Caco-2 (cell line): ENCODE measurements at regions not wholly inside any gene's neighbourhood (a gene's known extent, or its start where the extent isn't known, plus 50 kb on each side); places are given as distances from the start of the nearest gene placed in this dataset.
"Not testable (repeated sequence)": the region's sequence is repeated elsewhere in the genome, so short reads cannot be mapped to it uniquely, and the experiment has no call there.

Source experiments
- BruUV-seq: library from RNA; stranded (reverse); fragments of 400-500 nt; replicated peaks from 2 replicates; lab custom pipeline; 2021; lab: Mats Ljungman, UMichigan
- CTCF ChIA-PET: fragments of 300-600 bp; sonication (Branson Sonifier 250); formaldehyde crosslinking; loops from one replicate; lab custom pipeline; 2022; ENCODE audit warnings: antibody characterized with exemption; lab: Charles Lee
- POLR2A ChIA-PET: fragments of 300-600 bp; sonication (Branson Sonifier 250); formaldehyde crosslinking; loops from one replicate; lab custom pipeline; 2022; ENCODE audit warnings: antibody characterized with exemption; lab: Charles Lee
- DNase-seq, 2 experiments: peaks; one replicate each; pipeline versions ENCODE4 v3.0.0 to v3.0.0-alpha.2; 2020 to 2022
- H3K27me3 ChIP-seq: replicated peaks from 2 replicates; pipeline ENCODE4 v1.6.0; 2011; ENCODE audit warnings: low read length; ENCODE audit not compliant: control insufficient read depth, insufficient read depth
- H3K36me3 ChIP-seq: 2 replicates; pipeline ENCODE4 v1.5.1; 2011; ENCODE audit warnings: low read length; ENCODE audit not compliant: control insufficient read depth, insufficient read depth
- H3K4me1 ChIP-seq: fragments of 250-450 bp; sonication (Bioruptor Pico); 2 replicates; pipeline ENCODE4 v1.5.1; 2020; ENCODE audit warnings: mild to moderate bottlenecking
- H3K4me3 ChIP-seq: 2 replicates; pipeline ENCODE4 v1.5.1; 2011; ENCODE audit warnings: low read depth, mild to moderate bottlenecking, control low read depth, low read length
- H3K9me3 ChIP-seq: fragments of 250-450 bp; sonication (Bioruptor Pico); 2 replicates; pipeline ENCODE4 v1.5.1; 2020; ENCODE audit warnings: mild to moderate bottlenecking, moderate library complexity
- H3K27ac Mint-ChIP-seq: one replicate; pipeline ENCODE4 v1.8.0; 2022; ENCODE audit warnings: mixed read lengths; ENCODE audit not compliant: unreplicated experiment
- H3K27me3 Mint-ChIP-seq: one replicate; pipeline ENCODE4 v1.8.0; 2022; ENCODE audit warnings: mixed read lengths; ENCODE audit not compliant: insufficient read depth, unreplicated experiment
- H3K36me3 Mint-ChIP-seq: one replicate; pipeline ENCODE4 v1.8.0; 2022; ENCODE audit warnings: mild to moderate bottlenecking, mixed read lengths; ENCODE audit not compliant: insufficient read depth, unreplicated experiment
- H3K4me1 Mint-ChIP-seq: one replicate; pipeline ENCODE4 v1.8.0; 2022; ENCODE audit warnings: low read depth, mixed read lengths; ENCODE audit not compliant: unreplicated experiment
- H3K4me3 Mint-ChIP-seq: one replicate; pipeline ENCODE4 v1.8.0; 2022; ENCODE audit warnings: mild to moderate bottlenecking, moderate library complexity, mixed read lengths; ENCODE audit not compliant: unreplicated experiment
- H3K9me3 Mint-ChIP-seq: one replicate; pipeline ENCODE4 v1.8.0; 2022; ENCODE audit warnings: mixed read lengths; ENCODE audit not compliant: unreplicated experiment
- CTCF ChIP-seq, 2 experiments: fragments of 200-600 bp in 1 of 2; IDR thresholded peaks; 1 replicate in 1 of 2; 2 replicates in 1 of 2; pipeline versions ENCODE4 v1.5.1 to v1.8.0; 2011 to 2022; ENCODE audit warnings: antibody characterized with exemption in 1 of 2, control low read depth in 1 of 2, inconsistent platforms in 1 of 2, low read depth in 1 of 2, low read length in 1 of 2, mild to moderate bottlenecking in 1 of 2, moderate library complexity in 1 of 2; ENCODE audit not compliant: insufficient read depth in 1 of 2, severe bottlenecking in 1 of 2, unreplicated experiment in 1 of 2
- intact Hi-C: fragments of 100-400 bp; cut with micrococcal nuclease; formaldehyde crosslinking; loops from one replicate; pipeline ENCODE4 v1.10.0; 2022; ENCODE audit not compliant: unreplicated experiment

GRCh38 chr10:30727524-30727923 is 98.0 kb upstream of the LYZL2 start:
- ChIA-PET CTCF (no interaction called here), POLR2A (no interaction called here)
- H3K4me1 Mint-ChIP-seq: no peaks in the 10 kb centered on the region
- Histone ChIP-seq H3K36me3 (no peaks in the 10 kb centered on the region), H3K27me3 (no peaks in the 10 kb centered on the region), H3K4me3 (no peak overlapping the region), H3K9me3 (no peaks in the 10 kb centered on the region), H3K4me1 (no peaks in the 10 kb centered on the region)
- H3K36me3 Mint-ChIP-seq: no peaks in the 10 kb centered on the region
- H3K4me3 Mint-ChIP-seq: no peak overlapping the region
- intact Hi-C loops: loop anchor here (5.0 to 10.0 kb wide), 3 partner anchors 737 to 1080 kb away; no protein-coding TSS in a partner anchor
- H3K27me3 Mint-ChIP-seq: peaks cover 27% of the 10 kb centered on the region
- BruUV-seq: no TSS peak
- H3K27ac Mint-ChIP-seq: no peak overlapping the region
- no peak for TF ChIP-seq CTCF (IDR thresholded peaks at IDR 0.05; ENCODE audit: insufficient read depth in 1 of 2, low read depth in 1 of 2, low read length in 1 of 2, severe bottlenecking in 1 of 2, unreplicated experiment in 1 of 2)
- H3K9me3 Mint-ChIP-seq: no peaks in the 10 kb centered on the region
- peak in 1 of 2 experiments; percentile 35 for DNase-seq

- H3K9me3 Mint-ChIP-seq, H3K4me3 ChIP-seq, CTCF ChIA-PET, H3K27me3 ChIP-seq, H3K9me3 ChIP-seq, H3K36me3 ChIP-seq, BruUV-seq, H3K36me3 Mint-ChIP-seq, H3K4me1 ChIP-seq, H3K27ac Mint-ChIP-seq, H3K4me3 Mint-ChIP-seq, POLR2A ChIA-PET, H3K4me1 Mint-ChIP-seq: not testable (repeated sequence)
- peaks cover 24% of the 10 kb centered on the region for H3K27me3 Mint-ChIP-seq
- DNase-seq: peak; percentile 74 to 87
- intact Hi-C loops: loop anchor here (5.0 to 10.0 kb wide), 3 partner anchors 738 to 1080 kb away; no protein-coding TSS in a partner anchor
- peak; percentile 84 to 92 for TF ChIP-seq CTCF (IDR thresholded peaks at IDR 0.05; ENCODE audit: insufficient read depth in 1 of 2, low read depth in 1 of 2, low read length in 1 of 2, severe bottlenecking in 1 of 2, unreplicated experiment in 1 of 2)
These were observed 97.3 kb upstream of the LYZL2 start for GRCh38 chr10:30726783-30727414.

GRCh38 chr10:30725661-30726060 is 96.1 kb upstream of the LYZL2 start:
- POLR2A ChIA-PET: no interaction called here

More at GRCh38 chr10:30725661-30726060, 96.1 kb upstream of the LYZL2 start:
- Histone ChIP-seq H3K9me3 (no peaks in the 10 kb centered on the region), H3K36me3 (no peaks in the 10 kb centered on the region), H3K27me3 (no peaks in the 10 kb centered on the region), H3K4me3 (no peak overlapping the region), H3K4me1 (no peaks in the 10 kb centered on the region)
- Mint-ChIP-seq H3K36me3 (no peaks in the 10 kb centered on the region), H3K9me3 (no peaks in the 10 kb centered on the region), H3K27me3 (peaks cover 18% of the 10 kb centered on the region), H3K27ac (no peak overlapping the region), H3K4me1 (no peaks in the 10 kb centered on the region), H3K4me3 (no peak overlapping the region)
- TF ChIP-seq CTCF (IDR thresholded peaks at IDR 0.05; ENCODE audit: insufficient read depth in 1 of 2, low read depth in 1 of 2, low read length in 1 of 2, severe bottlenecking in 1 of 2, unreplicated experiment in 1 of 2): no peak
- BruUV-seq: no TSS peak
- CTCF ChIA-PET: no interaction called here
- intact Hi-C loops: loop anchor here (5.0 to 10.0 kb wide), 3 partner anchors 739 to 1082 kb away; no protein-coding TSS in a partner anchor
- peak in 1 of 2 experiments; percentile 23 for DNase-seq
